NCI-H1694 treated with DMSO at 0.1 percent for 48 hours (cell line): ENCODE measurements at regions not wholly inside any gene's neighbourhood (a gene's known extent, or its start where the extent isn't known, plus 50 kb on each side); places are given as distances from the start of the nearest gene placed in this dataset.

Experiments
- DNase-seq: peaks from one replicate; lab custom pipeline; 2025; lab: John Stamatoyannopoulos, UW

DNA sequence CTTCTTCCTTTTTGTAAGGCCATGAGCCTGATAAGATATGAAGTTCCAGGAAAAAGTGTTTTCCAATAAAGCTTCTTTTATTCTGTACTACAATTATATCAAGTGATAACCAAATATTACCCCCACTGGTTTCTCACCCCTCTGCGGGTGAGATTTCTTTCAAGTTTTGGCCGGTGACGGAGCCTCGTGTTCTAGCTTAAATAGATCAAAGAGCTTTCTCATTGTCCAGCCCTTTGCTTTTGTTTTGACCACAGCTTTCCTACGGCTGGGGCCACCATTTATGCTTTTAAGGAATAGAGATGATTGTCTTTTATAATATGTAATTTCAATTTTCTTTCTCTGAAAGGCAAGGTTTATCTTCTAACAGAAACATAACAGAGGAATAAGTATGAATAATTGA is 196.7 kb upstream of the MTPN start:
- DNase-seq, result no peak

DNA sequence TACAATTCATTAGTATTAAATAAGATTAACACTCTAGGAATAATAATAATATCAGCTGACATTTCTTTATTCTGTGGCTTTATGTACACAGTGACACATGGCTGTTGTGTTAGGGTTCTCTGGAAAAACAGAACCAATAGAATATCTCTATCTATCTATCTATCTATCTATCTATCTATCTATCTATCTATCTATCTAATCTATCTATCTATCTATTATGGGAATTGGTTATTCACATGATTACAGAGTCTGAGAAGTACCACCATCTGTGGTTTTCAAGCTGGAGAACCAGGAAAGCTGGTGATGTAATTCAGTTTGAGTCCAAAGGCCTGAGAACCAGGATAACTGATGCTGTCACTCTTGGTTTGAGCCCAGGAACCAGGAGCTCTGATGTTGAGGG is 194.1 kb upstream of the MTPN start:
- DNase-seq, result no peak

- DNase-seq, result no peak
Observed at GRCh38 chr7:136168821-136169220, 191.7 kb upstream of the MTPN start.

GRCh38 chr7:136167991-136168390 is 190.8 kb upstream of the MTPN start:
- DNase-seq, result no peak

DNA sequence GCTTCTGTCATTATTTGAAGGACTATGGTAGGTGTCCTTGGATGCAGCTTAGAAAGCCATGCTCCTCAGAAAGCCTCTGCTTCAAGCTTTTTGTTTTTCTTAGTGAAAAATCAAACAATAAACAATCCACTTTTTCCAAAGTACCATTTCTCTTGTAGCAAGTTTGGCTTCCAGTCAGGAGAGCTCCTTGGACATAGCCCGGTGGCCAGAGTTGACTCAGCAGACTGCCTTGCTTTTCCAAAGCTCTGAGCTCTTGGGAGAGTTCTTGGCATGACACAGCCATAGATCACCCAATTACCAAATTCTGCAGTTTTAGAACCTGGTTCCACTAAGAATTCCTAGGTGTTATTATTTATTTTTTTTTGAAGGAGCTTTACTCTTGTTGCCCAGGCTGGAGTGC is 189.4 kb upstream of the MTPN start:
- no peak for DNase-seq

DNA sequence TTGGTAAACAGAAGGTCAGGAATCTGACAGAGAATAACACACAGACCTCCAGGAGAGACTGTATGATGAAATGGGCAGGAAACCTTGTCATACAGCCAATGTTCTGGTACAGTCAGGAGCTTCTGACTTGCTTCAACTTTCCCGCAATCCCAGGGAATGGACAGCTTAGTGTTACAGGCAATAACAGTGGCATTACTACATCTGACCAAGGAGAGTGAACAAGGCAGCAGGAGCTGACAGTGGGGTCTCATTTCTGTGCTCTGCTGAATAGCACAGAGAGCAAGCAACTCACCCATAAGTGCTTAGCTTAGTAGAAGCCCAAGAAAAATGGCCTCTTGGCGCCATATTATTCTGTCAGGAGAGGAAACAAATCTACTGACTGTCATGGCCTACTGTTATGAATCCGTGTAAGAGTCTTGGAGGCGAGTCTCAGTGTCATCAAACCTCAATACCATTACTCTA is 186.2 kb upstream of the MTPN start:
- DNase-seq, result no peak

DNA sequence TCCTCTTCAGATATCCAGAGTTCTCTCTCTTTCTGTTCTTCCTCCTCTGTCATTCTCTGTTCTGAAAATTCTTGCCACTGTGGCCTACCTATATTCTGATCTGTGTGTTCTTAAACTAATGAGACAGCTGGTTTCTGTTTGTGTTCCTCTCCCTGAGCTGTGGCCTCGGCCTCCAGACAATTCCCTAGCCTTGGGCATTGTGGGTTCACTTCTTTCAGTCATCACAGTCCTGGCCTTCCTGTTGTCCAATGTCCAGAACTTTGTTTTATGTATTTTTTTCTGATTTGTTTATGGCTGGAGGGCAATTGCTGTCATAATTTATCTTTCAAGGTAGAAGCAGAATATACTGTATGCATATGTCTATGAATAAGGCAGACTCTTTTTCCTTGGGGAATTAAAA is 173.2 kb upstream of the MTPN start:
- DNase-seq, result no peak

DNA sequence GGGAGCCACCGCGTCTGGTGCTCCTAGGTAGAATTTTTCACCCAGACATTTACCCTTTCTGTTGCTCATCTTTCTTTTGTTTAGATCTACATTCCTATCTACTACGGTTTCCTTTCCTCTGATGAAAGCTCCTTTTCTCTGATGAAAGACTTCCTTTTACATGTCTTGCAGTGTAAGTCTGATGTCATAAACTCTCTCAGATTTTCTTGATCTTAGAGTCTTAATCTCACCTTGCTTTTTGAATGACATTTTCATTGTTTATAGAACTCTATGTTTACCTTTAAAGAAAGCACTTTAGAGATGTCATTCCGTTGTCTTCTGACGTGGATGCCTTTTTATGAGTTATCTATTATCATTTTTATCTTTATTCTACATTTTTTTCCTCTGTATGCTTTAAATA is 171.8 kb upstream of the MTPN start:
- DNase-seq, result no peak

GRCh38 chr7:136146925-136147324 is 169.8 kb upstream of the MTPN start:
- DNase-seq, result no peak

DNA sequence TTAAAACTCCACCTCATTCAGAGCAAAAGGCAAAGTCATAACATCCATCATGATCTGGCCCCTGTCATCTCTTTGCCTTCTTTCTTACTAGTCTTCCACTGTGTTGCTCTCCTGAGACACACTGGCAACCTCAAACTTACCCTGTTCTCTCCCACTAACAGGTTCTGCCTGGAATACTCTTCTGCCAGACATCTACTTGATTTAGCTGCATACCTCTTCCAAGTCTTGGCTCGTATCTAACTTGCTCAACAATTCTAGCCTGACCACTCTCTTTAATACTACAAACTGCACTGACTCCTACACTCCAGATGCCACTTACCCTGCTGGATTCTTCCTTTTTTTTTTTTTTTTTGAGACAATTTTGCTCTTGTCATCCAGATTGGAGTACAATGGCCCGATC is 167.0 kb upstream of the MTPN start:
- DNase-seq, result no peak

- DNase-seq, result no peak
Observed at GRCh38 chr7:136143271-136143670, 166.1 kb upstream of the MTPN start.

DNA sequence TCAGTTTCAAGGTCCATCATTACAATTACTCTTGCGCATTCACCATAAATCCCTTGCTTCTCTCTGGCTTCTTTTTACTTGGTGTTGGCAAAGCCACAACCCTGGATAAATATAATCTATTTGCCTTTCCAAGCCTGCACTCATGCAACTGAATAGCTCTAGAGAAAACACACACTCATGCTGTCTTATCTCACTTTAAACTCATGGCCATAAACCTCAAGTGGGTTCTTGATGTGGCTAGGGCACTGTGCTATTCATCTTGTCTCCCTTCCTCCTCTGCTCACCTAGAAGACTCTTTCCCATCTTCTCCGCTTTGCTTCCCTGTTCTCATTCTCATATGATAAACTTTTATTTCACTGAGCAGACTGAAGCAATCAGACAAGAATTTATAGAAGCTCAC is 165.4 kb upstream of the MTPN start:
- DNase-seq, result no peak

- DNase-seq, result no peak
Observed at GRCh38 chr7:136140469-136140868, 163.3 kb upstream of the MTPN start.

- no peak for DNase-seq
Observed at GRCh38 chr7:136139417-136139816, 162.3 kb upstream of the MTPN start.

DNA sequence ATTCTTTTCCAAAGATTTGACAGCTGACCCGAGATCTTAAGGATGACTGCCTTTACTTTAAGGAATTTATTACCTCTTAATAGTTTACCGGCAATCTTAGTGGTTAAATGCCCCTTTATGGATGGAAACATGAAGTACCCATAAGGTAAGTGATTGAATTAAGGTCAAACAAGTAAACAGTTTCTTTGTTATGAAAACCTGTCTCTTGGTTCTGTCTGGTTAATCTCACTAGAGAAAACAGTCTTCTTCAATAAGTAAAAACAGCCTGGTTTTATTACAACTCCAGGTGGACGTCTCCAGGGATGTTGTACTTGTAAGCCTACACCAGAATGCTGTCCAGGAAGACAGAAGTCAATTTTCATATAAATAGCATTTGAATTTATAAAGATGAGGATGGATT is 161.8 kb upstream of the MTPN start:
- DNase-seq, result no peak

GRCh38 chr7:136136906-136137454 is 159.8 kb upstream of the MTPN start:
- no peak for DNase-seq

DNA sequence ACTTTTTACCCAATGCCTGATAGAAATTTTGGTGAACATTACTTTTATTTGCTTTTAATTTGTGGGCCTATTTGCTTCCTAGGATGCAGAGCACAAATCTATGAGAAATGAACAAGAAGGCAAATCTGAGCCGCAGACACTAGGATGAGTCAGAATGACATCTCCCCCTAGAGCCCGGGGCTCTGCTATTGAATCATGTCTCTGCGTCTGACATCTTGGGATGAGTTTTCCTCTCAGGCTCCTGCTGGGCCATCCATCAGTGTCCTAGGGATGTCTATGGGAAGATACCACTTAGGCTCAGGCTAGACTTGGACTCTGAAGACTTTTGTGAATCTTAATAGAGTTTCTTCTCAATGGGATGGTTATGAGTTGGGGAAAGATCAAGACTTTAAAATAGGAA is 157.3 kb upstream of the MTPN start:
- DNase-seq, result no peak

GRCh38 chr7:136133551-136133950 is 156.4 kb upstream of the MTPN start:
- DNase-seq, result no peak

DNA sequence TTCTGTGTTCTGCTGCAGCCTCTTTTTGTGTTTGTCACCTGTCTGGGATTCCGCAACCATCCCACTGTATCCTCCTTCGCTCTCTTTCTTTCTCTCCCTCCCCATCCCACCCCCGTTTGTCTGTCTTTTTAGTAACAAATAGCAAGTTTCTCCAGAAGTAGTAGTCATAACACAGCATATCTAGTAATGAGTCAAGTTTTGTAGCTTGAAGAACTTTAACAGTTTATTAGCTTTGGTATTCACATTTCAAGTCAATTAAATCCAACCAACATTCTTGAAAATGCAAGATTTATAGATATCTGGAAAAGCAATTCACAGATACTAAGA is 154.1 kb upstream of the MTPN start:
- DNase-seq, result no peak

DNA sequence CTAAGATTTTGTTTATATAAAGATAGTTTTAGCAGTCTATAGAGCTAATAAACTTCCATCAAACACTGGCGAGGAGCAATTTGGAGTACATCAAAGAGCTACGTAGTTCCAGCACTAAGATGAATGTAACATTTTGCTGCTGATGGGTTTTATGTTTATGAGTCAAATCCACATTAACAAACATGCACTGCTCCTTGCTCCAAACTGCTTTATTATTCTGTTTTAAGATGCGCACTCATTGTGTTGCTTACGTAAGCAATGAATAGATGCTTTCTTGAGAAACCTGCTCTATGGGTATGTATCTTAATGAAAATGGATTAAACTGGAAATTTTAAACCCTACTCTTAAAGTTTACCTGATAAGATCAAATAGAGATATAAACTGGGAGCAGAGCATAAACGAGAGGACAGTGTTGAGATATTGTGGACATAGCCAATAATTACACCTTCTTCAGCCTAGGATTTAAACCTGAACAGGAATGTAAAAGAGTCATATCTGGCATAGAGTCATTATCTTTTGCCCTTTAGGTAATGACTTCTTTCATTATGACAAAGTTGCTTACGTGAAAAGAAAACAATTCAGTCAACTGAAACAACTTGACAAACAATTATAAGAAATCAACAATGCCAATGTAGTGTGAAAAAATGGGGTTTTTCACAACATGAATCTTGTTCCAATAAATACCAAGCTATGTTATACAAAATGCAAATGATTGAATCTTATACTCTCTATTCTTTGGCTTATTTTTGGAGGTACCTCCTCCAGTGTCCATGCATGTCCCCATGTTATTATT is 153.5 kb upstream of the MTPN start:
- DNase-seq, result no peak

- no peak for DNase-seq
Observed at GRCh38 chr7:136128050-136128449, 150.9 kb upstream of the MTPN start.

- no peak for DNase-seq
Observed at GRCh38 chr7:136123352-136123751, 146.2 kb upstream of the MTPN start.

DNA sequence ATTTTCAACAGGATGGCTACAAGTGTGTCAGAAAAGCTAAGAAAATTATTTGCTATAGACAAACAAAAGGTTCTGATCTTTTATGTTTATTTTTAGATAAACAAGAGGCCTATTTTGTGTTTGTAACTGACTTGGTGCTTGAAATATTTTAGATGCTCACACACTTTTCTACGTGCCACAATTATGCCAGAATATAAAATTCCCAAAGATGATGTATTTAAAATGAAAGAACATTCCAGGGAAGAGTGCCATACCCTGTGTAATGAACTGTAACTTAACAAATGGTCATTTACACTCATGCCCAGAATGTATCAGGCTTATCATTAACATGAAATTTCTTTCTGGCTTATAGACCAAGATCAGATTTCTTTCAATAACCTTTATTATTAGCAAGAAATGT is 144.9 kb upstream of the MTPN start:
- no peak for DNase-seq

- DNase-seq, result no peak
Observed at GRCh38 chr7:136117539-136117938, 140.4 kb upstream of the MTPN start.
